ENCODE measurements at regions not wholly inside any gene's neighbourhood (a gene's known extent, or its start where the extent isn't known, plus 50 kb on each side); places are given as distances from the start of the nearest gene placed in this dataset.

DNA sequence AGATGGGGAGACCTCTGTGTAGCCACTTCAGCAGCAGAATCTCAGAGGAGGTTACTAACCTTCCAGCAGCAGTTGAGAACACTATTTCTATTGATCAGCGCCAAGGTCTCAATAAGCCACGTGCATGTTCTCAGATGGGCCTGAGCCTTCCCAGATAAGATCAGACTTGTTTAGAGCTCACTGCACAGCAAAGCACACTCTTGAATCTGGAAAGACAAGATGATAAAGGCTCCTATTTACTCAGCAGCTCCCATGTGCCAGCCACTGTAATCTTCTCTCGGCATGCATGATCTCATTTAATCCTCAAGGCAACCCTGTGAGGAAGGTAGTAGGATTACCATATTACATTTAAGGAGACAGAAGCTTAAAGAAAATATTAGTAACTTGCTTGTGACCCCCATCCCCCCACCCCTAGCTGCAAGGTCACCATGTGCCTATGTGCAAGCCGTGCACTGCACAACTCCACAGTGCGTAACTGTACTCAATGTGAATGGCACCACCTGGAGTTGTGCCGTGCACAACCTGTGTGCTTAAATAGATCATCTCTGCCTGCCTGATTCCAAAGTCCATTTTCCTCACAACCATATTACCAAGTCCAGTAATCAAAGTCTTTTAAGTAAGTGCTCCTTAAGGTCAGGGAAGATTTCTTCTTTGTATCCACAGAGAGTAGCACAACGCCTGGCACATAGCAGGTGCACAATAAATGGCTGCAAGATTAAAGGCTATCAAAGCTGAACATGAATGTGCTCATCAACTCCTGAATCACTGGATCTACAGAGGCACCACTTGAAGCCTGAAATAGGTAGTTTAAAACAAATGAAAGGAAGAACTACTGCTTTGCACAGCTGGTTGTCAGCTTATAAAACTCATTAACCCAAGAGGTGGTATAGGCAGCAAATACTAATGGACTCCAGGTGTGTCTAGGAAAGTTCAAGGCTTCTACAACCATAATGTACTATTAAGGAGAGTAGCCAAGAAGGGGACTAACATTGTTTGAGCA, 293.8 kb downstream of the BUD13 start:
- peaks cover 2% of the 10 kb centered on the region for H3K9me3 ChIP-seq (ENCODE audit: insufficient read depth, low read depth, low read length)
- H3K27ac ChIP-seq (ENCODE audit: low read depth, low read length) = no peak overlapping the region
- H3K4me3 ChIP-seq (ENCODE audit: low read depth, low read length) = no peak overlapping the region
- no peak overlapping the region for H2BK12ac ChIP-seq (ENCODE audit: low read length)
- H3K79me1 ChIP-seq (ENCODE audit: low read length) = peaks cover under 1% of the 10 kb centered on the region
- no peak overlapping the region for H4K91ac ChIP-seq (ENCODE audit: low read depth, low read length)
- no peaks in the 10 kb centered on the region for H3K27me3 ChIP-seq (ENCODE audit: insufficient read depth, low read length)
- H4K12ac ChIP-seq (ENCODE audit: low read depth, low read length) = no peak overlapping the region
- H4K8ac ChIP-seq (ENCODE audit: low read depth, low read length) = no peak overlapping the region
- no peak overlapping the region for H2AFZ ChIP-seq (ENCODE audit: insufficient read depth, low read length, poor library complexity)
- H3K14ac ChIP-seq (ENCODE audit: low read length) = no peak overlapping the region
- H3K23ac ChIP-seq (ENCODE audit: low read length) = no peak overlapping the region
- no peak for DNase-seq
- H3K4me1 ChIP-seq (ENCODE audit: control insufficient read depth in 1 of 2, insufficient read depth in 2 of 2, low read length in 2 of 2) = peaks cover 1% of the 10 kb centered on the region in 2 experiments
- H3K79me2 ChIP-seq (ENCODE audit: control insufficient read depth, insufficient read depth, low read length, poor library complexity) = no peaks in the 10 kb centered on the region
- no peaks in the 10 kb centered on the region for H3K36me3 ChIP-seq (ENCODE audit: control insufficient read depth in 1 of 2, insufficient read depth in 2 of 2, low read length in 2 of 2)
- H2BK120ac ChIP-seq (ENCODE audit: insufficient read depth, low read length, poor library complexity) = no peak overlapping the region
- no peak overlapping the region for H3K18ac ChIP-seq (ENCODE audit: low read length)
- WGBS (ENCODE audit: extremely low coverage, insufficient coverage, insufficient read length) = no CpG with 5 or more reads among the region's 7 CpGs
- no peak overlapping the region for H3K4me2 ChIP-seq (ENCODE audit: low read length)
- H2AK5ac ChIP-seq (ENCODE audit: low read length) = no peak overlapping the region
- no peak overlapping the region for H2BK5ac ChIP-seq (ENCODE audit: low read depth, low read length, poor library complexity)
- no peak overlapping the region for H3K4ac ChIP-seq (ENCODE audit: low read depth, low read length)
- no peak overlapping the region for H3K9ac ChIP-seq (ENCODE audit: low read length)

GRCh38 chr11:116478205-116478604, 294.6 kb downstream of the BUD13 start:
- Histone ChIP-seq H3K27me3 (ENCODE audit: insufficient read depth, low read length) (no peaks in the 10 kb centered on the region), H3K79me1 (ENCODE audit: low read length) (peaks cover 4% of the 10 kb centered on the region), H3K4me3 (ENCODE audit: low read depth, low read length) (no peak overlapping the region), H4K91ac (ENCODE audit: low read depth, low read length) (no peak overlapping the region), H3K9me3 (ENCODE audit: insufficient read depth, low read depth, low read length) (peaks cover 2% of the 10 kb centered on the region), H3K4ac (ENCODE audit: low read depth, low read length) (no peak overlapping the region), H3K23ac (ENCODE audit: low read length) (no peak overlapping the region), H3K27ac (ENCODE audit: low read depth, low read length) (no peak overlapping the region), H2BK120ac (ENCODE audit: insufficient read depth, low read length, poor library complexity) (no peak overlapping the region), H3K18ac (ENCODE audit: low read length) (no peak overlapping the region), H4K8ac (ENCODE audit: low read depth, low read length) (no peak overlapping the region), H3K9ac (ENCODE audit: low read length) (no peak overlapping the region), H3K79me2 (ENCODE audit: control insufficient read depth, insufficient read depth, low read length, poor library complexity) (no peaks in the 10 kb centered on the region), H2BK12ac (ENCODE audit: low read length) (no peak overlapping the region), H3K4me1 (ENCODE audit: control insufficient read depth in 1 of 2, insufficient read depth in 2 of 2, low read length in 2 of 2) (peaks cover 6 to 7% of the 10 kb centered on the region in 2 experiments), H3K36me3 (ENCODE audit: control insufficient read depth in 1 of 2, insufficient read depth in 2 of 2, low read length in 2 of 2) (no peaks in the 10 kb centered on the region), H2AFZ (ENCODE audit: insufficient read depth, low read length, poor library complexity) (no peak overlapping the region), H2BK5ac (ENCODE audit: low read depth, low read length, poor library complexity) (no peak overlapping the region), H3K14ac (ENCODE audit: low read length) (no peak overlapping the region), H3K4me2 (ENCODE audit: low read length) (no peak overlapping the region), H4K12ac (ENCODE audit: low read depth, low read length) (no peak overlapping the region), H2AK5ac (ENCODE audit: low read length) (no peak overlapping the region)
- DNase-seq = no peak
- WGBS (ENCODE audit: extremely low coverage, insufficient coverage, insufficient read length) = no CpG with 5 or more reads among the region's 8 CpGs

- no peak overlapping the region for H3K4me3 ChIP-seq (ENCODE audit: low read depth, low read length)
- no peak overlapping the region for H3K23ac ChIP-seq (ENCODE audit: low read length)
- peak overlapping the region; percentile 13 for H4K8ac ChIP-seq (ENCODE audit: low read depth, low read length)
- peak overlapping the region; percentile 59 for H3K14ac ChIP-seq (ENCODE audit: low read length)
- H2BK12ac ChIP-seq (ENCODE audit: low read length) = peak overlapping the region; percentile 3
- no peak overlapping the region for H4K12ac ChIP-seq (ENCODE audit: low read depth, low read length)
- H3K79me2 ChIP-seq (ENCODE audit: control insufficient read depth, insufficient read depth, low read length, poor library complexity) = no peaks in the 10 kb centered on the region
- H3K27me3 ChIP-seq (ENCODE audit: insufficient read depth, low read length) = no peaks in the 10 kb centered on the region
- no peak for DNase-seq
- H3K4me1 ChIP-seq (ENCODE audit: control insufficient read depth in 1 of 2, insufficient read depth in 2 of 2, low read length in 2 of 2) = peaks cover 11 to 19% of the 10 kb centered on the region in 2 experiments
- no peak overlapping the region for H3K27ac ChIP-seq (ENCODE audit: low read depth, low read length)
- H4K91ac ChIP-seq (ENCODE audit: low read depth, low read length) = peak overlapping the region; percentile 48
- H3K9ac ChIP-seq (ENCODE audit: low read length) = no peak overlapping the region
- H2AK5ac ChIP-seq (ENCODE audit: low read length) = no peak overlapping the region
- peak overlapping the region; percentile 39 for H2AFZ ChIP-seq (ENCODE audit: insufficient read depth, low read length, poor library complexity)
- no CpG with 5 or more reads among the region's 3 CpGs for WGBS (ENCODE audit: extremely low coverage, insufficient coverage, insufficient read length)
- peaks cover 15% of the 10 kb centered on the region for H3K79me1 ChIP-seq (ENCODE audit: low read length)
- no peak overlapping the region for H3K4me2 ChIP-seq (ENCODE audit: low read length)
- peaks cover under 1% of the 10 kb centered on the region for H3K9me3 ChIP-seq (ENCODE audit: insufficient read depth, low read depth, low read length)
- H3K4ac ChIP-seq (ENCODE audit: low read depth, low read length) = no peak overlapping the region
- H3K18ac ChIP-seq (ENCODE audit: low read length) = peak overlapping the region; percentile 29
- no peak overlapping the region for H2BK5ac ChIP-seq (ENCODE audit: low read depth, low read length, poor library complexity)
- no peaks in the 10 kb centered on the region for H3K36me3 ChIP-seq (ENCODE audit: control insufficient read depth in 1 of 2, insufficient read depth in 2 of 2, low read length in 2 of 2)
- no peak overlapping the region for H2BK120ac ChIP-seq (ENCODE audit: insufficient read depth, low read length, poor library complexity)
Measured at GRCh38 chr11:116473790-116474346, 298.9 kb downstream of the BUD13 start.

DNA sequence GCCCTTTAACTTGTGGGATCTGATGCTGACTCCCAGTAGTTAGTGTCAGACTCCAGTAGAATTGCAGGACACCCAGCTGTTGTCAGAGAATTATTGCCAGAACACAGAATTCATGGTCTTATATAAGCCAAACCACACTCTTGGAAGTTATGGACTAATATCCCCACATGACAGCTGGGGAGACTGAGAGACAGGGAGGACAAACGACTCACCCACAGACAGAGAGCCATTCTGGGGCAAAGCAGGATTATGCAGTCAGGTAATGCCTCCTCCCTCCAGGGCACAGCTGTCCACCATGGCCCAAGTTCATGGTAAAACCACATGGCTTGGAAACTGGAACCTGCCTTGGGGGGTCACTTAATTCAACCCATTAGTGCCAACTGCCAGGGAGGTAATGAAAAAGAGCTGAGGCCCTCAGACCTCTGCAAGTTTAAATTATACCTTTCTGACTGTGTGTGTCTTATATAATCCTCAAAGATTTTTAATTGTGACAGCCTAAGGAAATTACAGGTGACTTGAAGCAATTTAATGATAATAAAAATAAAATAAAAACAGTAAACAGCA, 299.5 kb downstream of the BUD13 start:
- Histone ChIP-seq H2AFZ (ENCODE audit: insufficient read depth, low read length, poor library complexity) (no peak overlapping the region), H4K12ac (ENCODE audit: low read depth, low read length) (no peak overlapping the region), H3K4ac (ENCODE audit: low read depth, low read length) (no peak overlapping the region), H3K4me1 (ENCODE audit: control insufficient read depth in 1 of 2, insufficient read depth in 2 of 2, low read length in 2 of 2) (peaks cover 11 to 19% of the 10 kb centered on the region in 2 experiments), H3K9ac (ENCODE audit: low read length) (no peak overlapping the region), H3K79me1 (ENCODE audit: low read length) (peaks cover 15% of the 10 kb centered on the region), H3K4me3 (ENCODE audit: low read depth, low read length) (no peak overlapping the region), H3K36me3 (ENCODE audit: control insufficient read depth in 1 of 2, insufficient read depth in 2 of 2, low read length in 2 of 2) (no peaks in the 10 kb centered on the region), H3K23ac (ENCODE audit: low read length) (no peak overlapping the region), H2BK120ac (ENCODE audit: insufficient read depth, low read length, poor library complexity) (peak overlapping the region; percentile 0), H2BK5ac (ENCODE audit: low read depth, low read length, poor library complexity) (peak overlapping the region; percentile 0), H3K18ac (ENCODE audit: low read length) (no peak overlapping the region), H2BK12ac (ENCODE audit: low read length) (no peak overlapping the region), H4K8ac (ENCODE audit: low read depth, low read length) (no peak overlapping the region), H2AK5ac (ENCODE audit: low read length) (no peak overlapping the region), H3K4me2 (ENCODE audit: low read length) (peak overlapping the region; percentile 14), H3K79me2 (ENCODE audit: control insufficient read depth, insufficient read depth, low read length, poor library complexity) (no peaks in the 10 kb centered on the region), H3K9me3 (ENCODE audit: insufficient read depth, low read depth, low read length) (peaks cover 1% of the 10 kb centered on the region), H4K91ac (ENCODE audit: low read depth, low read length) (peak overlapping the region; percentile 41), H3K27ac (ENCODE audit: low read depth, low read length) (peak overlapping the region; percentile 62), H3K14ac (ENCODE audit: low read length) (peak overlapping the region; percentile 8), H3K27me3 (ENCODE audit: insufficient read depth, low read length) (no peaks in the 10 kb centered on the region)
- DNase-seq = no peak
- no CpG with 5 or more reads among the region's 1 CpG for WGBS (ENCODE audit: extremely low coverage, insufficient coverage, insufficient read length)

All from trophoblast cell (in vitro differentiated cells and primary cell).